ENCODE measurements at regions not wholly inside any gene's neighbourhood (a gene's known extent, or its start where the extent isn't known, plus 50 kb on each side); places are given as distances from the start of the nearest gene placed in this dataset.

DNA sequence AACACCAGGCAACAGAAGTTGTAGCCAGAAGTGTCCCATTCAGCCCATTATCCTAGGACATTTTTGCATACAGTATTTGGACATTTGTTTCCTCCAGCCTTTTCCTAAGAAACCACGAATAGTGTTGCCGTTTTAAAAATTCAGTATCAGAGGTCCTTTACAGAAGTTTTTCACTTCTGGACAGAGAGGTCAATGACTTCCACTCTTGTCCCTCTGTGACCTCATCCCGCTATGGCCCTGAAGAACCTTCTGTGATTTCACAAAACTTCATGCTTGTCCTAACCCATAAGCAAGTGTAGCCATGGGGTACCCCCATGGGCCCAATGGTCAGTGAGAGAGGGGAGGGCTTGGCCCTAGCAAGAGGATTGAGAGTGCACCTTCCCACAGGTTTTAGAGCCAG, 364.8 kb downstream of the TNS3 start (continued):
- TF ChIP-seq HDAC6 (IDR thresholded peaks at IDR 0.05; ENCODE audit: low read depth, low read length) (no peak), NANOG (IDR thresholded peaks at IDR 0.05; ENCODE audit: insufficient read depth, low read depth, low read length, poor library complexity, severe bottlenecking) (no peak), RNF2 (IDR thresholded peaks at IDR 0.05; ENCODE audit: borderline replicate concordance, low read depth, low read length, missing control alignments, poor library complexity, severe bottlenecking) (no peak), CEBPB (IDR thresholded peaks at IDR 0.05; ENCODE audit: low read depth, low read length) (no peak), POU5F1 (IDR thresholded peaks at IDR 0.05; ENCODE audit: low read depth, low read length) (no peak)

Measured in H1 (cell line).